ENCODE measurements at regions not wholly inside any gene's neighbourhood (a gene's known extent, or its start where the extent isn't known, plus 50 kb on each side); places are given as distances from the start of the nearest gene placed in this dataset.
"Not testable (repeated sequence)": the region's sequence is repeated elsewhere in the genome, so short reads cannot be mapped to it uniquely, and the experiment has no call there.

DNA sequence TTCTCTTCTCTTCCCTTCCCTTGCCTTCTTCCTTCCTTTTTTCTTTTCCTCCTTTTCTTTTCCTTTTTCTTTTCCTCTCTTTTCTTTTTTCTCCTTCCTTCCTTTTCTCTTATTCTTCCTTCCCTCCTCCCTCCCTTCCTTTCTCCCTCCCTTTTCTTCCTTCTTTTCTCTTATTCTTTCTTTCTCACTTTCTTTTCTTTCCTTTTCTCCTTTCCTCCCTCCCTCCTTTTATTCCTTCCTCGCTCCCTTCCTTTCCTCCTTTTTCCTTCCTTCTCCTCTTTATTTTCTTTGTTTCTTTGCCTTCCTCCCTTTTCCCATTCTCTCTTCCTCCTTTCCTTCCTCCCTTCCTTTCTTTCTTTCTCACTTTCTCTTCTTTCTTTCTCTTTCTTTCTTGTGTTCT lies 146.1 kb downstream of the ZNF92 start:
- not testable (repeated sequence) for DNase-seq; H3K4me3 ChIP-seq (ENCODE audit: low read length); H3K27me3 ChIP-seq (ENCODE audit: control insufficient read depth, insufficient read depth, low read length); H3K4me1 ChIP-seq (ENCODE audit: control insufficient read depth, insufficient read depth, low read length); H3K27ac ChIP-seq (ENCODE audit: low read length); H3K9me3 ChIP-seq (ENCODE audit: control insufficient read depth, low read depth, low read length); H3K36me3 ChIP-seq (ENCODE audit: control insufficient read depth, insufficient read depth, low read length)
- WGBS (ENCODE audit: insufficient coverage, low lambda C conversion rate), result no CpG with 5 or more reads among the region's 1 CpG

- not testable (repeated sequence) for H3K4me1 ChIP-seq (ENCODE audit: control insufficient read depth, insufficient read depth, low read length); H3K27ac ChIP-seq (ENCODE audit: low read length); H3K36me3 ChIP-seq (ENCODE audit: control insufficient read depth, insufficient read depth, low read length); H3K27me3 ChIP-seq (ENCODE audit: control insufficient read depth, insufficient read depth, low read length); H3K4me3 ChIP-seq (ENCODE audit: low read length); H3K9me3 ChIP-seq (ENCODE audit: control insufficient read depth, low read depth, low read length); DNase-seq
- no CpG with 5 or more reads among the region's 5 CpGs for WGBS (ENCODE audit: insufficient coverage, low lambda C conversion rate)
Observed at GRCh38 chr7:65545465-65546161, 172.0 kb downstream of the ZNF92 start.

- not testable (repeated sequence) for H3K27ac ChIP-seq (ENCODE audit: low read length); DNase-seq; H3K36me3 ChIP-seq (ENCODE audit: control insufficient read depth, insufficient read depth, low read length); H3K4me3 ChIP-seq (ENCODE audit: low read length); H3K27me3 ChIP-seq (ENCODE audit: control insufficient read depth, insufficient read depth, low read length); H3K9me3 ChIP-seq (ENCODE audit: control insufficient read depth, low read depth, low read length); H3K4me1 ChIP-seq (ENCODE audit: control insufficient read depth, insufficient read depth, low read length)
- no CpG with 5 or more reads among the region's 2 CpGs for whole genome bisulfite sequencing (ENCODE audit: insufficient coverage, low lambda C conversion rate)
Observed at GRCh38 chr7:65549589-65550443, 176.2 kb downstream of the ZNF92 start.

GRCh38 chr7:65550444-65550809 lies 176.8 kb downstream of the ZNF92 start:
- not testable (repeated sequence) for H3K27me3 ChIP-seq (ENCODE audit: control insufficient read depth, insufficient read depth, low read length); H3K27ac ChIP-seq (ENCODE audit: low read length); H3K4me3 ChIP-seq (ENCODE audit: low read length); H3K4me1 ChIP-seq (ENCODE audit: control insufficient read depth, insufficient read depth, low read length); H3K36me3 ChIP-seq (ENCODE audit: control insufficient read depth, insufficient read depth, low read length); DNase-seq; H3K9me3 ChIP-seq (ENCODE audit: control insufficient read depth, low read depth, low read length)

GRCh38 chr7:65551042-65551441 lies 177.4 kb downstream of the ZNF92 start:
- not testable (repeated sequence) for H3K4me3 ChIP-seq (ENCODE audit: low read length); H3K36me3 ChIP-seq (ENCODE audit: control insufficient read depth, insufficient read depth, low read length); H3K27ac ChIP-seq (ENCODE audit: low read length); H3K4me1 ChIP-seq (ENCODE audit: control insufficient read depth, insufficient read depth, low read length); H3K27me3 ChIP-seq (ENCODE audit: control insufficient read depth, insufficient read depth, low read length); H3K9me3 ChIP-seq (ENCODE audit: control insufficient read depth, low read depth, low read length); DNase-seq
- WGBS (ENCODE audit: insufficient coverage, low lambda C conversion rate), result no CpG with 5 or more reads among the region's 1 CpG

DNA sequence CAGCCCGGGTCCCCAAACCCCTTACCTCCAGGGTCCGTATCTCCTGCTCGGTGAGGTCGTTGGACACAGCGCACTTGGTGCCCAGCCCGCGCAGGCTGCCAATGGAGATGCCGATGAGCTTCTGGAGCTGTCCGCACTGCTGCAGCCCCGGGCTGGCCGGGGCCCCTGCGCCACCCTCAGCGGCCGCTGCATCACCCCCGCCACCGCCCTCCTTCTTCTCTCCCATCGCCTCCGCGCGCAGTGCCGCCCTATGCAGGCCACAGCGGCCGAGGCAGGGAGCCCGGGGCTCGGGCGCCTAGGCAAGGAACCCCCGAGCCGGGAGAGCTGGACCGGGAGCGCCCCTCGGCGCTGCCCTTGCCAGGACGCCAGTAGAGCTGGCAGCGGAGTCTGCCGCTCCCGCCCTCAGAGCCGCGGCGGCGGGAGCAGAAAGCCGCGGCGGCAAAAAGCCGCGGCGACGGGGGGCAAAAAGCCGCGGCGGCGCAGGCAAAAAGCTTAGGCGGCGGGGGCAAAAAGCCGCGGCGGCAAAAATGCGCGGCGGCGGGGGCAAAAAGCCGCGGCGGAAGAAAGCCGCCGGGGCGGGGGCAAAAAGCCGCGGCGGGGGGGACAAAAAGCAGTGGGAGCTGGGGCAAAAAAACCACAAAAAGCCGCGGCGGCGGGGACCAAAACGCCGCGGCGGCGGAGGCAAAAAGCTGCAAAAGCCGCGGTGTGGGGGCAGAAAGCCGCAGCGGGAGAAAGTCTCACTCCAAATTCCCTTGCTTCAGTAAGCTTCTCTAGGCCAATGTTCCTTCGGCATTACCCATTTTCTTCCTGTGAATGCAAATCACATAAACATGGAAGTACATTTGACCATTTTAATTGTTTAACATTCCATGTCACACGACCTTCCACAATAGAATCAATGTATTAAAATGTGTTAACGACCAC lies 181.2 kb downstream of the ZNF92 start:
- H3K27ac ChIP-seq (ENCODE audit: low read length); H3K9me3 ChIP-seq (ENCODE audit: control insufficient read depth, low read depth, low read length); H3K4me3 ChIP-seq (ENCODE audit: low read length); DNase-seq; H3K36me3 ChIP-seq (ENCODE audit: control insufficient read depth, insufficient read depth, low read length); H3K27me3 ChIP-seq (ENCODE audit: control insufficient read depth, insufficient read depth, low read length); H3K4me1 ChIP-seq (ENCODE audit: control insufficient read depth, insufficient read depth, low read length): not testable (repeated sequence)
- WGBS (ENCODE audit: insufficient coverage, low lambda C conversion rate), result no CpG with 5 or more reads among the region's 85 CpGs

DNA sequence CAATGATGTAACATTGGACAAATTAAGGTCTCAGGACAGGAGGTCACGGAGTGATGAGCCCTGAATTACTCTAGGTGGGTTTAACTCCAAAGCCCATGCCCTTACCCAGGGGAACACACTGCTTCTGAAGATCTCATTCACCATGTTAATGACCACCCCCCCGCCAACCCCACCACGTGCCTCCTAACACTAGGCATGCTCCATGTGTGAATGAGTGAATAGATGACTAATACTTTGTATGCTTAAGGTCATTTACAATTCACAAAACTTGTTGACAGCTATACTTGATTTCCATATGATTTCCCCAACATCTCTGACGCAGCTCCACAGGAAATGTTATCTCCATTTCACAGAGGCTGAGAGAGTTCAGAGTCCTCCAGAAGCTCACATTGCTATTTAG lies 184.9 kb downstream of the ZNF92 start:
- WGBS (ENCODE audit: insufficient coverage, low lambda C conversion rate), result no CpG with 5 or more reads among the region's 4 CpGs
- not testable (repeated sequence) for H3K4me1 ChIP-seq (ENCODE audit: control insufficient read depth, insufficient read depth, low read length); H3K36me3 ChIP-seq (ENCODE audit: control insufficient read depth, insufficient read depth, low read length)

GRCh38 chr7:65561786-65562372 lies 188.2 kb downstream of the ZNF92 start:
- H3K27ac ChIP-seq (ENCODE audit: low read length); DNase-seq: not testable (repeated sequence)
- no CpG with 5 or more reads among the region's 6 CpGs for WGBS (ENCODE audit: insufficient coverage, low lambda C conversion rate)

More for the DNA sequence above, 184.9 kb downstream of the ZNF92 start:
- not testable (repeated sequence) for H3K9me3 ChIP-seq (ENCODE audit: control insufficient read depth, low read depth, low read length); H3K27ac ChIP-seq (ENCODE audit: low read length); H3K27me3 ChIP-seq (ENCODE audit: control insufficient read depth, insufficient read depth, low read length); H3K4me3 ChIP-seq (ENCODE audit: low read length)
- peak; percentile 0 to 22 for DNase-seq

GRCh38 chr7:65562522-65562921 lies 188.9 kb downstream of the ZNF92 start:
- H3K27ac ChIP-seq (ENCODE audit: low read length); DNase-seq: not testable (repeated sequence)
- WGBS (ENCODE audit: insufficient coverage, low lambda C conversion rate), result no CpG with 5 or more reads among the region's 2 CpGs

More at GRCh38 chr7:65561786-65562372, 188.2 kb downstream of the ZNF92 start:
- not testable (repeated sequence) for H3K27me3 ChIP-seq (ENCODE audit: control insufficient read depth, insufficient read depth, low read length); H3K4me3 ChIP-seq (ENCODE audit: low read length); H3K9me3 ChIP-seq (ENCODE audit: control insufficient read depth, low read depth, low read length); H3K4me1 ChIP-seq (ENCODE audit: control insufficient read depth, insufficient read depth, low read length); H3K36me3 ChIP-seq (ENCODE audit: control insufficient read depth, insufficient read depth, low read length)

DNA sequence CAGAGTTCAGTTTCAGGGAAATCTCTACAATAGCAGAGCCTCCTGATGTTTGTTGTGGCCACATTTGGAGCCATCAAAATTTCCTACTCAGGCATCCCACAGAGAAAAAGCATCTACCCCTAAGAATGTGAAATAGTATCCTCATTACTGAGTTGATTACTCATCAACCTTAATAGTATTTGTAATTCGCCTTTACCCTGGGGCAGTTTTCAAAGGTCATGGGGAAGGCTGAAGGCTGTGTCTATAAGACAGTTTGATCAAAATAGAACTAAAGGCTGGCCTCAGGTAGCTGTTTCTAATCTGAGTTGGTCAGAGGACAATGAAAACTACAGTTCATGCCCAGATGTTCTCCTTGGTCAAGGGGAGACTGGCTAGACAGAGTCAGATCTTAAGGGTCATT lies 189.7 kb downstream of the ZNF92 start:
- H3K27me3 ChIP-seq (ENCODE audit: control insufficient read depth, insufficient read depth, low read length); H3K4me1 ChIP-seq (ENCODE audit: control insufficient read depth, insufficient read depth, low read length); H3K9me3 ChIP-seq (ENCODE audit: control insufficient read depth, low read depth, low read length); DNase-seq; H3K4me3 ChIP-seq (ENCODE audit: low read length); H3K36me3 ChIP-seq (ENCODE audit: control insufficient read depth, insufficient read depth, low read length); H3K27ac ChIP-seq (ENCODE audit: low read length): not testable (repeated sequence)
- no CpG with 5 or more reads among the region's 1 CpG for WGBS (ENCODE audit: insufficient coverage, low lambda C conversion rate)

More at GRCh38 chr7:65562522-65562921, 188.9 kb downstream of the ZNF92 start:
- H3K4me3 ChIP-seq (ENCODE audit: low read length); H3K27me3 ChIP-seq (ENCODE audit: control insufficient read depth, insufficient read depth, low read length); H3K9me3 ChIP-seq (ENCODE audit: control insufficient read depth, low read depth, low read length); H3K36me3 ChIP-seq (ENCODE audit: control insufficient read depth, insufficient read depth, low read length); H3K4me1 ChIP-seq (ENCODE audit: control insufficient read depth, insufficient read depth, low read length): not testable (repeated sequence)

Data from large intestine (tissue), 3 donors.